Psoas muscle (tissue), 7 donors: ENCODE measurements at regions not wholly inside any gene's neighbourhood (a gene's known extent, or its start where the extent isn't known, plus 50 kb on each side); places are given as distances from the start of the nearest gene placed in this dataset.
"Not testable (repeated sequence)": the region's sequence is repeated elsewhere in the genome, so short reads cannot be mapped to it uniquely, and the experiment has no call there.

Source experiments
- ATAC-seq, 4 donors: fragments of 200-7000 bp; cut with Tn5 transposase; one replicate each; pipeline ENCODE4 v1.9.1; 2020; ENCODE audit warnings: moderate library complexity in 3 of 4, mild to moderate bottlenecking in 2 of 4
- DNase-seq, 2 donors: peaks; one replicate each; pipeline ENCODE4 v3.0.0-alpha.2; 2020
- H3K27ac ChIP-seq: fragments of 200-600 bp; one replicate; pipeline ENCODE4 v1.8.0; 2022
- H3K27me3 ChIP-seq, 3 donors: fragments of 200-600 bp in 1 of 3; one replicate each; pipeline versions ENCODE4 v1.6.1 to v1.8.0; 2013 to 2022; ENCODE audit warnings: low read length in 2 of 3, mild to moderate bottlenecking in 2 of 3, moderate library complexity in 1 of 3; ENCODE audit not compliant: insufficient read depth in 3 of 3
- H3K36me3 ChIP-seq, 2 donors: fragments of 200-600 bp in 1 of 2; one replicate each; pipeline versions ENCODE4 v1.6.1 to v1.8.0; 2013 to 2022; ENCODE audit warnings: low read depth in 1 of 2, mild to moderate bottlenecking in 1 of 2, moderate library complexity in 1 of 2; ENCODE audit not compliant: insufficient read depth in 1 of 2
- H3K4me1 ChIP-seq: fragments of 200-600 bp; one replicate; pipeline ENCODE4 v1.8.0; 2022
- H3K4me3 ChIP-seq: fragments of 200-600 bp; one replicate; pipeline ENCODE4 v1.8.0; 2022; ENCODE audit warnings: mild to moderate bottlenecking
- H3K9me3 ChIP-seq: fragments of 200-600 bp; one replicate; pipeline ENCODE4 v1.8.0; 2022
- CTCF ChIP-seq: fragments of 200-600 bp; IDR thresholded peaks from one replicate; pipeline ENCODE4 v1.8.0; 2022; ENCODE audit warnings: antibody characterized with exemption
- WGBS, 3 donors: extraction: QIAGEN DNeasy Blood & Tissue Kit; methylation state at CpG; one replicate each; pipeline versions ENCODE4 v1.1.6 to v1.1.7; 2013; 5-methylcytosine and 5-hydroxymethylcytosine counted together
- intact Hi-C, 2 donors: fragments of 100-400 bp; cut with DNase I; formaldehyde crosslinking; loops; one replicate each; pipeline versions ENCODE4 v1.11.0 to v1.14.2; 2022
- donor health status: healthy with polysubstance abuse.
- donor health status: DM: no; HTN: no; CAD: no; lungs with moderate emphysema.
- donor health status: Bipolar disorder and iron deficiency.
- donor health status: healthy.
- donor health status: DM: yes; HTN: yes; CAD: no.
- donor health status: DM: no; HTN: no; CAD: no.
- donor health status: DM: yes; HTN: yes; CAD: no.

- no peak for DNase-seq
- TF ChIP-seq CTCF: no peak
- Histone ChIP-seq H3K36me3 (no peaks in the 10 kb centered on the region), H3K9me3 (no peaks in the 10 kb centered on the region), H3K27ac (no peak overlapping the region), H3K27me3 (no peaks in the 10 kb centered on the region), H3K4me1 (no peaks in the 10 kb centered on the region), H3K4me3 (no peak overlapping the region)
- ATAC-seq: no peak
- intact Hi-C loops: no loop called here
Measured at GRCh38 chr6:77089776-77090175, 373.5 kb downstream of the HTR1B start.

GRCh38 chr6:77087794-77088318 is 375.4 kb downstream of the HTR1B start:
- 91 to 94% (median 93%) methylated on average over 15 to 19 of the region's 19 CpGs for WGBS, 3 donors
- DNase-seq, H3K27me3 ChIP-seq, H3K4me3 ChIP-seq, intact Hi-C loops, ATAC-seq, H3K9me3 ChIP-seq, H3K4me1 ChIP-seq, H3K27ac ChIP-seq, H3K36me3 ChIP-seq: not testable (repeated sequence)

GRCh38 chr6:77074037-77074713 is 389.1 kb downstream of the HTR1B start:
- Histone ChIP-seq H3K27ac (no peak overlapping the region), H3K4me1 (no peaks in the 10 kb centered on the region), H3K9me3 (no peaks in the 10 kb centered on the region), H3K27me3 (no peaks in the 10 kb centered on the region), H3K4me3 (no peak overlapping the region), H3K36me3 (no peaks in the 10 kb centered on the region)
- intact Hi-C loops: no loop called here
- ATAC-seq: no peak
- TF ChIP-seq CTCF: no peak
- no peak for DNase-seq
- WGBS, 3 donors: 75 to 80% (median 75%) methylated on average over 7 of the region's 7 CpGs

GRCh38 chr6:77073410-77073760 is 389.9 kb downstream of the HTR1B start:
- DNase-seq (no peak), ATAC-seq (no peak)
- H3K9me3 ChIP-seq: no peaks in the 10 kb centered on the region
- no peak overlapping the region for H3K4me3 ChIP-seq
- no peak overlapping the region for H3K27ac ChIP-seq
- H3K27me3 ChIP-seq: no peaks in the 10 kb centered on the region
- 43 to 45% (median 44%) methylated on average over 1 of the region's 1 CpG for WGBS, 3 donors
- TF ChIP-seq CTCF: no peak
- H3K36me3 ChIP-seq: no peaks in the 10 kb centered on the region
- H3K4me1 ChIP-seq: no peaks in the 10 kb centered on the region
- intact Hi-C loops: no loop called here

DNA sequence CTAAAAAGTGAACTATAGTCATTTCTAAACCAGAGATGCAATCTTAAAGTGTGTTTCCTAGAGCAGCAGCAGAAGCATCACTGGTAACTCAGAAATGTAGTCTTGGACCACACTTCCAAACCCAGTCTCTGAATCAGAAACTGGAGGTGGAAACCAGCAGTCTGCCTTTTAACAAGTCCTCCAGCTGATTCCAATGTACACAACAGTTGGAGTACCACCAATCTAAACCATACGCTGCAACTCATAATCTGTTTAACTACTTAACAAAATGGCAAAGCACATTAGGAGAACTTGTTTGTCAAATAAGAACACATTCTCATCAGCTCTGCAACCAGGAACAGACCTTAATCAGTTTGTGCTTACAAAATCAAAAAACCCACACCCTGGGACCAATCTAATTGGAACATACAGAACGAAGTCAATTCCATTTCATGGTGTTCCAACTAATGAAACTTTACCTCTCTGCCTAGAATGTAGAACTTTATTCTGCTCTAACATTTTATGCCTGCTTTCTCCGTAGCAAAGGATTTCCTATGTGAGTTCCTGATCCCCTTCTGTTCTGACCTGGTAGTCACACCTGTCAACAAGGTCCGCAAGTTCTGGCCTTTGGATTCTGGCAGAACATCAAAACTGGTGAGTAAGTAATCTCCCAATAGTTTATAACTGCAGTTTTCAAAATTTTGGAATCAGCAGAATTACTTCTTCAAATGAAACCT is 390.4 kb downstream of the HTR1B start:
- WGBS, 3 donors: 65 to 67% (median 65%) methylated on average over 4 of the region's 4 CpGs
- no peak for TF ChIP-seq CTCF
- no peaks in the 10 kb centered on the region for H3K27me3 ChIP-seq

More for the DNA sequence above, 390.4 kb downstream of the HTR1B start:
- H3K9me3 ChIP-seq: no peaks in the 10 kb centered on the region
- H3K4me1 ChIP-seq: no peaks in the 10 kb centered on the region
- H3K27ac ChIP-seq: no peak overlapping the region
- no peaks in the 10 kb centered on the region for H3K36me3 ChIP-seq
- DNase-seq (no peak), ATAC-seq (no peak)
- intact Hi-C loops: no loop called here
- no peak overlapping the region for H3K4me3 ChIP-seq
